Spleen (tissue), 7 donors: ENCODE measurements at regions not wholly inside any gene's neighbourhood (a gene's known extent, or its start where the extent isn't known, plus 50 kb on each side); places are given as distances from the start of the nearest gene placed in this dataset.

ENCODE experiments used
- POLR2AphosphoS5 ChIP-seq, 3 donors: sonication (generic); formaldehyde crosslinking; IDR thresholded peaks; one replicate each; pipeline ENCODE4 v1.5.1; 2017; ENCODE audit warnings: antibody characterized with exemption in 3 of 3
- TF ChIP-seq, protein P1 (sequence below), 11 experiments: fragments of 200-600 bp in 7 of 11; fragments of 450-650 bp in 4 of 11; sonication (generic) in 4 of 11; IDR thresholded peaks in 8 of 11; conservative IDR thresholded peaks in 3 of 11; 1 replicate in 7 of 11; 2 replicates in 4 of 11; pipeline versions ENCODE4 v1.4.0 to v1.8.0; 2016 to 2021; ENCODE audit warnings: antibody characterized with exemption in 11 of 11, inconsistent platforms in 4 of 11, mild to moderate bottlenecking in 1 of 11
- donor health status: DM: no; HTN: no; CAD: no; lungs with moderate emphysema.
- donor health status: DM: no; HTN: no; CAD: no.
- donor health status: DM: no; HTN: no; CAD: no.

DNA sequence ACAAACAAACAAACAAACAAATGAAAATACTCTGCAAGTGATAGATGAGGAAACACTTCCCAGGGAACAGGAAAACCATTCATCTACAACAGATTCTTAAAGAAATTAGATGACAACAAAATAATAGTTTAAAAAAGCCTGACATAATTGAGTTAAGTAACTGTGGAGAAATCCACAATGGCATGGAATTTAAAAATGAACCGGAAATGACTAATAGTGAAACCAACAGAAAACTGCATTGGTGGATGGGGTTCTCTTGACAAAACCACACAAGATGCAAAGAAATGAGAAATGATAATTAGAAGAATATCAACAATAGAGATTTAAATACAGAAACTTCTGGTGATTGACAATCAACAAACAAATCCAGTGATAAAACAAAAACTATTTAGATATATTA, 785.6 kb downstream of the QKI start:
- TF ChIP-seq, protein P1, sequence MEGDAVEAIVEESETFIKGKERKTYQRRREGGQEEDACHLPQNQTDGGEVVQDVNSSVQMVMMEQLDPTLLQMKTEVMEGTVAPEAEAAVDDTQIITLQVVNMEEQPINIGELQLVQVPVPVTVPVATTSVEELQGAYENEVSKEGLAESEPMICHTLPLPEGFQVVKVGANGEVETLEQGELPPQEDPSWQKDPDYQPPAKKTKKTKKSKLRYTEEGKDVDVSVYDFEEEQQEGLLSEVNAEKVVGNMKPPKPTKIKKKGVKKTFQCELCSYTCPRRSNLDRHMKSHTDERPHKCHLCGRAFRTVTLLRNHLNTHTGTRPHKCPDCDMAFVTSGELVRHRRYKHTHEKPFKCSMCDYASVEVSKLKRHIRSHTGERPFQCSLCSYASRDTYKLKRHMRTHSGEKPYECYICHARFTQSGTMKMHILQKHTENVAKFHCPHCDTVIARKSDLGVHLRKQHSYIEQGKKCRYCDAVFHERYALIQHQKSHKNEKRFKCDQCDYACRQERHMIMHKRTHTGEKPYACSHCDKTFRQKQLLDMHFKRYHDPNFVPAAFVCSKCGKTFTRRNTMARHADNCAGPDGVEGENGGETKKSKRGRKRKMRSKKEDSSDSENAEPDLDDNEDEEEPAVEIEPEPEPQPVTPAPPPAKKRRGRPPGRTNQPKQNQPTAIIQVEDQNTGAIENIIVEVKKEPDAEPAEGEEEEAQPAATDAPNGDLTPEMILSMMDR (IDR thresholded peaks at IDR 0.05 in 8 of 11, conservative IDR thresholded peaks at IDR 0.05 in 3 of 11), result no peak
- no peak for TF ChIP-seq POLR2AphosphoS5 (IDR thresholded peaks at IDR 0.05)
